ENCODE measurements at regions not wholly inside any gene's neighbourhood (a gene's known extent, or its start where the extent isn't known, plus 50 kb on each side); places are given as distances from the start of the nearest gene placed in this dataset.

GRCh38 chr15:67992411-67992810, 61.7 kb upstream of the PIAS1 start:
- DNase-seq (ENCODE audit: low spot score): no peak

GRCh38 chr15:67992834-67993233, 61.3 kb upstream of the PIAS1 start:
- no peak for DNase-seq (ENCODE audit: low spot score)

- DNase-seq (ENCODE audit: low spot score): no peak
Observed at GRCh38 chr15:67997996-67998395, 56.1 kb upstream of the PIAS1 start.

DNA sequence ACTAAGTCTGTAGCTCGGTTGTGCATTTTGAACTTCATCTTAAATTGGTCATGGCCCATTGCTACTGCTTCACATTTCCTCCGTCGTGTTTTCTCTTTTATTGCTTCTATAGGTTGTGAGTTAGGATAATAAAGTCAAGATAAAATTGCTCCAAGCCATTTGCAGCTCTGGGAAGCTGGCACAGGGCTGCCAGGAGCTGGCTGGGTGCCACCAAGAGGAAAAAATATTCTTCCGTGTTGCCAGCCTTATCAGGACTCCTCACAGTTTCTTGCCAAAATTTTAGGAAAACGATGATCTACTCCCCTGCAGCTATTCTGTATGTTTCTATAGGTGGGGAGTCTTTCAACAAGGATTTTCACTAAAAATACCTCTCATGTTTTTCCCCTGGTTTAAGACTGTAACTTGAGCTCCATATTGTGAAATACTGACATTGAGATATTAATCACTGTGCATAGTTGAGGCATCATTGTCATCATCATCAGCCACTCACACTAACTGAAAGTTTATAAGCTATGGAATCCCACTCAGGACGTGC, 55.4 kb upstream of the PIAS1 start:
- DNase-seq (ENCODE audit: low spot score): no peak

GRCh38 chr15:67999320-68000100, 54.6 kb upstream of the PIAS1 start:
- DNase-seq (ENCODE audit: low spot score): no peak

DNA sequence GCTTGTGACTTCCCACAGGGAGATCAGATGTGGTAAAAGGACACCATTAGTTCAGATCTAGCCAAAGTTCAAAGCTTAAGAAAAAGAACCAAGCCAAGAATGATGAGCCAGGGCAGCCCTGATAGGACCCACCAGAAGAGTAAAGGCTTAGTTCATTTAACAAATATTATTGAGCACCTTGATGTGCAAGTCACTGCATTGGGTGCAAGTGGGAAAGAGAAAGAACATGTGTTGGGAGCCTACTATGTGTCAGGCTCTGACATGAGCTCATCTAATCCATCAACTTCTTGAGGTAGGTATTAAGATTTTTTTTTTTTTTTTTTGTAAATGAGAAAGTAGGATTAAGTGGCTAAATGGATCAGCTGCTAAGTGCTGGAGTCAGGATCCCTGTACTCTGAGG, 53.4 kb upstream of the PIAS1 start:
- DNase-seq (ENCODE audit: low spot score): no peak

- DNase-seq (ENCODE audit: low spot score): no peak
Observed at GRCh38 chr15:68001811-68002210, 52.3 kb upstream of the PIAS1 start.

DNA sequence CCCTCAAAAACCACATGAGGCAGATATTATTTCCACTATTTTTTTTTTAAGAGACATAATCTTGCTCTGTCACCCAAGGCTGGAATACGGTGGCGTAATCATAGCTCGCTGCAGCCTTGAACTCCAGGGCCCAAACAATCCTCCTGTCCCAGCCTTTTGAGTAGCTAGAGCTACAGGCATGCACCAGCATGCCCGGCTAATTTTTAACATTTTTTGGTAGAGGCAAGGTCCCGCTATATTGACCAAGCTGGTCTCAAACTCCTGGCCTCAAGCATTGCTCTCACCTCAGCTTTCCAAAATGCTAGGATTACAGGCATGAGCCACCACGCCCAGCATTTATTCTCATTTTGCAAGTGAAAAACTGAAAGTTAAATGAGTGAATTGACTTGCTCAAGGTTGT, 50.8 kb upstream of the PIAS1 start:
- DNase-seq (ENCODE audit: low spot score): no peak

Data from ecto neural progenitor cell (in vitro differentiated cells).